ENCODE measurements at regions not wholly inside any gene's neighbourhood (a gene's known extent, or its start where the extent isn't known, plus 50 kb on each side); places are given as distances from the start of the nearest gene placed in this dataset.

DNA sequence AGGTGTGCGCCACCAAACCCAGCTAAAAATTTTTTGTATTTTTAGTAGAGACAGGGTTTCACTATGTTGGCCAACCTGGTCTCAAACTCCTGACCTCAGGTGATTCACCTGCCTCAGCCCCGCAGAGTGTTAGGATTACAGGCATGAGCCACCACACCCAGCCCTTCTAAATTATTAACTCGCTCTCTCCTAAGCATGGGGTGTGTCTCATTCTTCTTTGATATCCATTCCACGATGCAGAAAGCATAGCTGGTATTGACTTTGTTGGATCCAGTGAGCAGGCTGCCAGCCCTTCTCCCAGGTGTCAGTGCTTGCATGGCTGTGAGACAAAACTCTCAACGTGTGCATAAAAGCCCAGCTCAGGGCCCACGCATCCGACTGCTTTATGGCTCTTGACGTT is 254.1 kb upstream of the PFKP start:
- TF ChIP-seq, protein P1, sequence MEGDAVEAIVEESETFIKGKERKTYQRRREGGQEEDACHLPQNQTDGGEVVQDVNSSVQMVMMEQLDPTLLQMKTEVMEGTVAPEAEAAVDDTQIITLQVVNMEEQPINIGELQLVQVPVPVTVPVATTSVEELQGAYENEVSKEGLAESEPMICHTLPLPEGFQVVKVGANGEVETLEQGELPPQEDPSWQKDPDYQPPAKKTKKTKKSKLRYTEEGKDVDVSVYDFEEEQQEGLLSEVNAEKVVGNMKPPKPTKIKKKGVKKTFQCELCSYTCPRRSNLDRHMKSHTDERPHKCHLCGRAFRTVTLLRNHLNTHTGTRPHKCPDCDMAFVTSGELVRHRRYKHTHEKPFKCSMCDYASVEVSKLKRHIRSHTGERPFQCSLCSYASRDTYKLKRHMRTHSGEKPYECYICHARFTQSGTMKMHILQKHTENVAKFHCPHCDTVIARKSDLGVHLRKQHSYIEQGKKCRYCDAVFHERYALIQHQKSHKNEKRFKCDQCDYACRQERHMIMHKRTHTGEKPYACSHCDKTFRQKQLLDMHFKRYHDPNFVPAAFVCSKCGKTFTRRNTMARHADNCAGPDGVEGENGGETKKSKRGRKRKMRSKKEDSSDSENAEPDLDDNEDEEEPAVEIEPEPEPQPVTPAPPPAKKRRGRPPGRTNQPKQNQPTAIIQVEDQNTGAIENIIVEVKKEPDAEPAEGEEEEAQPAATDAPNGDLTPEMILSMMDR (IDR thresholded peaks at IDR 0.05) = no peak
- TF ChIP-seq POLR2A (IDR thresholded peaks at IDR 0.05) = no peak
